Naive thymus-derived CD8-positive, alpha-beta T cell (primary cell): ENCODE measurements at regions not wholly inside any gene's neighbourhood (a gene's known extent, or its start where the extent isn't known, plus 50 kb on each side); places are given as distances from the start of the nearest gene placed in this dataset.

Source experiments
- ATAC-seq, 2 donors: fragments of 150-1000 bp; cut with Tn5 transposase in 1 of 2; sonication (Bioruptor Pico), chemical (Tn5 transposase) in 1 of 2; 1 replicate in 1 of 2; 2 replicates in 1 of 2; pipeline ENCODE4 v1.10.0; 2021; ENCODE audit warnings: mild to moderate bottlenecking in 2 of 2, moderate library complexity in 2 of 2
- POLR2A ChIA-PET: fragments of 350-600 bp; sonication (Branson Sonifier 250); formaldehyde crosslinking; loops from one replicate; lab custom pipeline; 2021; ENCODE audit warnings: antibody characterized with exemption; lab: Charles Lee
- DNase-seq, 10 donors: peaks; one replicate each; pipeline versions ENCODE4 v3.0.0 to v3.0.0-alpha.2; 2020 to 2022
- H3K27ac Mint-ChIP-seq, 10 donors: one replicate each; pipeline ENCODE4 v1.8.0; 2020 to 2022; ENCODE audit warnings: mild to moderate bottlenecking in 10 of 10, mixed read lengths in 10 of 10, moderate library complexity in 4 of 10, inconsistent platforms in 1 of 10
- H3K27me3 Mint-ChIP-seq, 5 donors: one replicate each; pipeline ENCODE4 v1.8.0; 2021 to 2022; ENCODE audit warnings: mixed read lengths in 5 of 5
- H3K36me3 Mint-ChIP-seq, 3 donors: one replicate each; pipeline ENCODE4 v1.8.0; 2020 to 2022; ENCODE audit warnings: mixed read lengths in 3 of 3, mild to moderate bottlenecking in 2 of 3, inconsistent platforms in 1 of 3
- H3K4me1 Mint-ChIP-seq, 4 donors: one replicate each; pipeline ENCODE4 v1.8.0; 2021 to 2022; ENCODE audit warnings: mixed read lengths in 4 of 4
- H3K4me3 Mint-ChIP-seq, 10 donors: one replicate each; pipeline ENCODE4 v1.8.0; 2020 to 2022; ENCODE audit warnings: mild to moderate bottlenecking in 10 of 10, mixed read lengths in 10 of 10, moderate library complexity in 6 of 10, inconsistent platforms in 1 of 10
- H3K9me3 Mint-ChIP-seq, 9 donors: one replicate each; pipeline ENCODE4 v1.8.0; 2020 to 2022; ENCODE audit warnings: mixed read lengths in 9 of 9, mild to moderate bottlenecking in 3 of 9, inconsistent platforms in 1 of 9, moderate library complexity in 1 of 9

DNA sequence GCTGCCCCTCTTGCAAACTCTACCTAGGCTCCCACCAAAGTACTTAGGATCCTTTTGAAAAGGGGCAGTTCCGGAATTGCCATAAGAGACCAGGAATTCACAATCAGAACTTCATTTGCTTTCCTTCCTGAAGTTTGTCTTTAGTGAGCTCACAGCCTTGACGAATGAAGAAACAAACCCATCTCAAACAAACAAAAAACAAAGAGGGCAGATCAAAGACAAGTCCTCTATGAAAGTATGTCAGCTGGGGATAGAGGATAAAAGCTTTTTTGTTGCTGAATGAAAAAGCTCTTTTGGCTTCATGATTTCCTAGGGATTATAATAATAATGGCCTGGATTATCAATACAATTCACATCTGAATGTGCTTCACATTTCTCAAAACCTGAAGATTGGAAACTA lies 357.9 kb upstream of the DUSP10 start:
- Mint-ChIP-seq H3K36me3 (no peaks in the 10 kb centered on the region), H3K9me3 (no peaks in the 10 kb centered on the region), H3K4me3 (no peak overlapping the region), H3K27ac (peak overlapping the region in 1 of 10 donors; percentile 10), H3K4me1 (peaks cover 0 to 7% (median 0%) of the 10 kb centered on the region in 4 donors), H3K27me3 (peaks cover 0 to 2% (median 0%) of the 10 kb centered on the region in 5 donors)
- no peak for ATAC-seq
- POLR2A ChIA-PET = interaction anchor here (0.6 kb wide), 1 partner anchor 350 kb away, joined by 3 read pairs; no protein-coding TSS in a partner anchor
- no peak for DNase-seq

GRCh38 chr1:222098404-222098803 lies 356.5 kb upstream of the DUSP10 start:
- no peaks in the 10 kb centered on the region for H3K36me3 Mint-ChIP-seq
- ATAC-seq (no peak), DNase-seq (no peak)
- no peak overlapping the region for H3K27ac Mint-ChIP-seq
- H3K27me3 Mint-ChIP-seq = peaks cover 0 to 2% (median 0%) of the 10 kb centered on the region in 5 donors
- H3K4me1 Mint-ChIP-seq = peaks cover 0 to 7% (median 0%) of the 10 kb centered on the region in 4 donors
- H3K9me3 Mint-ChIP-seq = no peaks in the 10 kb centered on the region
- H3K4me3 Mint-ChIP-seq = no peak overlapping the region
- POLR2A ChIA-PET = no interaction called here

GRCh38 chr1:222097588-222097987 lies 355.7 kb upstream of the DUSP10 start:
- no peaks in the 10 kb centered on the region for H3K9me3 Mint-ChIP-seq
- no peak overlapping the region for H3K27ac Mint-ChIP-seq
- no peak for ATAC-seq
- H3K4me1 Mint-ChIP-seq = peaks cover 0 to 7% (median 0%) of the 10 kb centered on the region in 4 donors
- DNase-seq = no peak
- POLR2A ChIA-PET = interaction anchor here (0.5 kb wide), 1 partner anchor 1319 kb away, joined by 3 read pairs; no protein-coding TSS in a partner anchor
- H3K27me3 Mint-ChIP-seq = peaks cover 0 to 4% (median 0%) of the 10 kb centered on the region in 5 donors
- no peak overlapping the region for H3K4me3 Mint-ChIP-seq
- H3K36me3 Mint-ChIP-seq = no peaks in the 10 kb centered on the region

- Mint-ChIP-seq H3K4me3 (no peak overlapping the region), H3K27ac (no peak overlapping the region), H3K9me3 (no peaks in the 10 kb centered on the region), H3K27me3 (peaks cover 0 to 4% (median 0%) of the 10 kb centered on the region in 5 donors), H3K4me1 (no peaks in the 10 kb centered on the region), H3K36me3 (no peaks in the 10 kb centered on the region)
- no peak for ATAC-seq
- POLR2A ChIA-PET = no interaction called here
- no peak for DNase-seq
Observed at GRCh38 chr1:222096883-222097282, 355.0 kb upstream of the DUSP10 start.

DNA sequence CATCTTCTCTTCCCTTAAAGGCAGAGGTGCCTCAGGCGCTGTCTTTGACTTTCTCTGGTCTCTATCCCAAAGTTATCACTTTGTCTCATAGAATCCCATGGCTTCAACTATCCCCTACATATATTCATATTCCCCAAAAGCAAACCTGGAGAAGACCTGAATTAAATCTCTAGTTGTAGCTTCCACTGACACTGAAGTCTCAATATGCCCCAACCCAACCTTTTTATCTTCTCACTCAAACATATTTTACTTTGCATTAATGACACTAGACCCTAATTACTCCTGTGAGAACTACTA lies 354.5 kb upstream of the DUSP10 start:
- POLR2A ChIA-PET = no interaction called here
- no peaks in the 10 kb centered on the region for H3K9me3 Mint-ChIP-seq
- H3K27ac Mint-ChIP-seq = no peak overlapping the region
- ATAC-seq = no peak
- H3K36me3 Mint-ChIP-seq = no peaks in the 10 kb centered on the region
- no peak overlapping the region for H3K4me3 Mint-ChIP-seq
- H3K4me1 Mint-ChIP-seq = no peaks in the 10 kb centered on the region
- no peak for DNase-seq
- peaks cover 0 to 4% (median 0%) of the 10 kb centered on the region in 5 donors for H3K27me3 Mint-ChIP-seq

DNA sequence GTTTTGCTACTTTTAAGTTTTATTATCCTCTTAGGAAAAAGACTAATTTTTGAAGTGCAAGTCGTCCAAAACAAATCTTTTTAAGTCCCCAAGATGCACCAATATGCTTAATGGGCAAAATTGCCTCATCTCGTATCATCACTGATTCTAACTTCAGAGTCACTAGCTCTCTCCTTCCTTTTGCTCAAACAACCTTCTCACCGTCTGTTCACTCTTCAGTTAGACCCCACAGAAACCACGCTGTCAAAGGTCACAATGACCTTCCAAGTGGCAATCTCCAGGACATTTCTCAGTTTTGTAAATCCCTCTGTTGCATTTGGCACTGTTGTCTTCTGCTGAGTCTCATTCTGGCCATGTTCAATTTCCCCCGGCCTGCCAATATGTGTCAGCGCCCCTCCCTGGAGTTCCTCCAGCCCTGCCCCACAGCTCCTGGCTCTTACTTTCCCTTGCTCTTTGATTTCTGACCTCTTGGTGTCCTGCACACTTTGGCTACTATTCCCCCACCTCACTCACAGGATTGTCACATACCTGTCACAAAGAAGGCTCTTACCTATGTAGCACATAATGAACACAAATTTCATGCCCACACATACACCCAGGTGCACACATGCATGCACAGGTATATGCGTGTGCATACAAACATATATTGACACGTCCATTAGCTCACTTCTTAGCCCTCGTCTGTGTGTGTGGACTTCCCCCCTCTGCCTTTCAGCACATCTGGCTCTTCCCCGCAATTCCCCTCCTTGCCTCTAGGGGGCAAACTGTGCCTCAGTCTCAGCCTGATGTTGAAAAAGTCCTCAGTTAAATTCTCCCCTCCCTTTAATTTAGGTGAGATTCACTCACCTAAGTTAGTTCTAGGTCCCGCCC lies 354.0 kb upstream of the DUSP10 start:
- Mint-ChIP-seq H3K27me3 (peaks cover 0 to 2% (median 0%) of the 10 kb centered on the region in 5 donors), H3K9me3 (no peaks in the 10 kb centered on the region), H3K4me3 (no peak overlapping the region), H3K4me1 (no peaks in the 10 kb centered on the region), H3K27ac (no peak overlapping the region), H3K36me3 (no peaks in the 10 kb centered on the region)
- POLR2A ChIA-PET = no interaction called here
- ATAC-seq (peak; percentile 70 to 78), DNase-seq (peak; percentile 22 to 75 (median 59))

GRCh38 chr1:222093518-222093917 lies 351.6 kb upstream of the DUSP10 start:
- H3K27me3 Mint-ChIP-seq = peaks cover 1 to 15% (median 5%) of the 10 kb centered on the region in 5 donors
- H3K27ac Mint-ChIP-seq = no peak overlapping the region
- H3K4me1 Mint-ChIP-seq = no peaks in the 10 kb centered on the region
- DNase-seq (no peak), ATAC-seq (no peak)
- POLR2A ChIA-PET = no interaction called here
- no peaks in the 10 kb centered on the region for H3K36me3 Mint-ChIP-seq
- H3K9me3 Mint-ChIP-seq = peaks cover 0 to 1% (median 0%) of the 10 kb centered on the region in 9 donors
- no peak overlapping the region for H3K4me3 Mint-ChIP-seq

DNA sequence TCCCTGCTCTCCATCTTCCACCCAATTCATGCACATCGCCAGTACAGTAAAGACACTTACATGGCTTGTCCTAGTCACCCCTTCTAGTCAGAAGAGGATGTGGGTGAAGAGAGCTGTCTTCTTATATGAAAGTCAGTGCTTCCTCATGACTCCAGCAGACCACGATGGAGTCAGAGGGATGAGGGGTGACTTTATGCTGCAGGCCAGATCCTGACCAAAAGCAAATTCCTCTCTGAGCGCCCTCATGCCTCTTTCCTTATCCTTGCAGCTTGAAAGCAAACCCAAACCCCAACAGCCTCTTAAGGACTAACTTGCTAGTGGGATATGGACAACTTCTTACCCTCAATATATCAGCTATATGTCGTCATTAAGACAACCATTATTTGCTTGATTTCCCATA lies 348.2 kb upstream of the DUSP10 start:
- Mint-ChIP-seq H3K36me3 (peaks cover 0 to 3% (median 0%) of the 10 kb centered on the region in 3 donors), H3K27ac (no peak overlapping the region), H3K4me3 (no peak overlapping the region), H3K27me3 (peaks cover 1 to 23% (median 9%) of the 10 kb centered on the region in 5 donors), H3K9me3 (peaks cover 0 to 5% (median 3%) of the 10 kb centered on the region in 9 donors), H3K4me1 (no peaks in the 10 kb centered on the region)
- DNase-seq (no peak), ATAC-seq (no peak)
- POLR2A ChIA-PET = no interaction called here

GRCh38 chr1:222087221-222087920 lies 345.5 kb upstream of the DUSP10 start:
- Mint-ChIP-seq H3K4me3 (no peak overlapping the region), H3K4me1 (no peaks in the 10 kb centered on the region), H3K9me3 (peaks cover 0 to 12% (median 9%) of the 10 kb centered on the region in 9 donors), H3K27ac (no peak overlapping the region), H3K27me3 (peaks cover 2 to 28% (median 7%) of the 10 kb centered on the region in 5 donors), H3K36me3 (peaks cover 0 to 9% (median 0%) of the 10 kb centered on the region in 3 donors)
- ATAC-seq (no peak), DNase-seq (no peak)
- POLR2A ChIA-PET = no interaction called here

GRCh38 chr1:222084996-222085395 lies 343.1 kb upstream of the DUSP10 start:
- POLR2A ChIA-PET = no interaction called here
- H3K4me1 Mint-ChIP-seq = no peaks in the 10 kb centered on the region
- no peak for ATAC-seq
- H3K9me3 Mint-ChIP-seq = peaks cover 0 to 12% (median 9%) of the 10 kb centered on the region in 9 donors
- no peak overlapping the region for H3K4me3 Mint-ChIP-seq
- peaks cover 0 to 9% (median 0%) of the 10 kb centered on the region in 3 donors for H3K36me3 Mint-ChIP-seq
- H3K27me3 Mint-ChIP-seq = peaks cover 2 to 25% (median 10%) of the 10 kb centered on the region in 5 donors
- no peak overlapping the region for H3K27ac Mint-ChIP-seq
- no peak for DNase-seq

GRCh38 chr1:222084048-222084447 lies 342.2 kb upstream of the DUSP10 start:
- DNase-seq (no peak), ATAC-seq (no peak)
- no peak overlapping the region for H3K4me3 Mint-ChIP-seq
- H3K4me1 Mint-ChIP-seq = no peaks in the 10 kb centered on the region
- POLR2A ChIA-PET = no interaction called here
- H3K27ac Mint-ChIP-seq = no peak overlapping the region
- peaks cover 0 to 12% (median 9%) of the 10 kb centered on the region in 9 donors for H3K9me3 Mint-ChIP-seq
- H3K36me3 Mint-ChIP-seq = peaks cover 0 to 9% (median 0%) of the 10 kb centered on the region in 3 donors
- peaks cover 0 to 15% (median 8%) of the 10 kb centered on the region in 5 donors for H3K27me3 Mint-ChIP-seq

- no peak for DNase-seq
- Mint-ChIP-seq H3K4me3 (no peak overlapping the region), H3K9me3 (peaks cover 0 to 12% (median 9%) of the 10 kb centered on the region in 9 donors), H3K27me3 (peaks cover 0 to 13% (median 6%) of the 10 kb centered on the region in 5 donors), H3K36me3 (peaks cover 0 to 9% (median 0%) of the 10 kb centered on the region in 3 donors), H3K27ac (no peak overlapping the region), H3K4me1 (no peaks in the 10 kb centered on the region)
- no peak for ATAC-seq
- POLR2A ChIA-PET = no interaction called here
Observed at GRCh38 chr1:222081859-222082258, 340.0 kb upstream of the DUSP10 start.

GRCh38 chr1:222079566-222079965 lies 337.7 kb upstream of the DUSP10 start:
- no peak overlapping the region for H3K4me3 Mint-ChIP-seq
- H3K27ac Mint-ChIP-seq = no peak overlapping the region
- ATAC-seq = no peak
- peaks cover 0 to 5% (median 0%) of the 10 kb centered on the region in 9 donors for H3K9me3 Mint-ChIP-seq
- DNase-seq = no peak
- peaks cover 0 to 4% (median 0%) of the 10 kb centered on the region in 5 donors for H3K27me3 Mint-ChIP-seq
- no peaks in the 10 kb centered on the region for H3K4me1 Mint-ChIP-seq
- peaks cover 0 to under 1% (median 0%) of the 10 kb centered on the region in 3 donors for H3K36me3 Mint-ChIP-seq
- POLR2A ChIA-PET = no interaction called here
